ENCODE measurements at regions not wholly inside any gene's neighbourhood (a gene's known extent, or its start where the extent isn't known, plus 50 kb on each side); places are given as distances from the start of the nearest gene placed in this dataset.

GRCh38 chr6:84330325-84330724 is 102.9 kb upstream of the CEP162 start:
- TF ChIP-seq CTCF (IDR thresholded peaks at IDR 0.05; ENCODE audit: low read length) = no peak
- no peak for TF ChIP-seq EZH2 (IDR thresholded peaks at IDR 0.05; ENCODE audit: borderline replicate concordance, low read length)
